WTC11 (cell line): ENCODE measurements at regions not wholly inside any gene's neighbourhood (a gene's known extent, or its start where the extent isn't known, plus 50 kb on each side); places are given as distances from the start of the nearest gene placed in this dataset.

Experiments
- ATAC-seq: fragments of 200-7000 bp; cut with Tn5 transposase; 2 replicates; pipeline ENCODE4 v1.10.0; 2021; ENCODE audit warnings: mild to moderate bottlenecking, moderate library complexity
- CTCF ChIA-PET: fragments of 300-600 bp; sonication (Branson Sonifier 250); formaldehyde crosslinking; loops from one replicate; lab custom pipeline; 2021; ENCODE audit warnings: antibody characterized with exemption; lab: Charles Lee
- POLR2A ChIA-PET: fragments of 350-600 bp; sonication (Branson Sonifier 250); formaldehyde crosslinking; loops from one replicate; lab custom pipeline; 2021; ENCODE audit warnings: antibody characterized with exemption; lab: Charles Lee
- DNase-seq: peaks from one replicate; pipeline ENCODE4 v3.0.0; 2021; ENCODE audit warnings: low spot score
- H3K27ac Mint-ChIP-seq: 2 replicates; pipeline ENCODE4 v1.8.0; 2021; ENCODE audit warnings: mixed read lengths
- H3K27me3 Mint-ChIP-seq: 2 replicates; pipeline ENCODE4 v1.8.0; 2021; ENCODE audit warnings: low read depth, mild to moderate bottlenecking, moderate library complexity, mixed read lengths
- H3K36me3 Mint-ChIP-seq: 2 replicates; pipeline ENCODE4 v1.8.0; 2021; ENCODE audit warnings: mixed read lengths
- H3K4me1 Mint-ChIP-seq: 2 replicates; pipeline ENCODE4 v1.8.0; 2022; ENCODE audit warnings: mixed read lengths
- H3K4me3 Mint-ChIP-seq: 2 replicates; pipeline ENCODE4 v1.8.0; 2021; ENCODE audit warnings: mild to moderate bottlenecking, moderate library complexity, mixed read lengths
- H3K9me3 Mint-ChIP-seq: 2 replicates; pipeline ENCODE4 v1.8.0; 2021; ENCODE audit warnings: mixed read lengths
- GRHL2 ChIP-seq: fragments of 250-450 bp; sonication (Bioruptor Pico); IDR thresholded peaks from 2 replicates; pipeline ENCODE4 v1.8.0; 2022; ENCODE audit warnings: mild to moderate bottlenecking, moderate library complexity; ENCODE audit not compliant: insufficient replicate concordance, severe bottlenecking
- MYBL2 ChIP-seq: sonication (generic); formaldehyde crosslinking; IDR thresholded peaks from 2 replicates; pipeline ENCODE4 v1.8.1; 2023; ENCODE audit warnings: mild to moderate bottlenecking, moderate library complexity, missing genetic modification reagents
- NFYB ChIP-seq: sonication (generic); formaldehyde crosslinking; conservative IDR thresholded peaks from 2 replicates; pipeline ENCODE4 v1.8.0; 2022; ENCODE audit warnings: low read depth, missing genetic modification reagents
- RELA ChIP-seq: sonication (generic); formaldehyde crosslinking; IDR thresholded peaks from 2 replicates; pipeline ENCODE4 v1.8.1; 2022; ENCODE audit warnings: missing genetic modification reagents, mild to moderate bottlenecking, borderline replicate concordance
- ZNF532 ChIP-seq: fragments of 250-450 bp; sonication (Bioruptor Pico); IDR thresholded peaks from 2 replicates; pipeline ENCODE4 v1.9.0; 2021; ENCODE audit warnings: mild to moderate bottlenecking, borderline replicate concordance
- TF ChIP-seq, protein P1 (sequence below): sonication (generic); formaldehyde crosslinking; IDR thresholded peaks from 2 replicates; pipeline ENCODE4 v1.8.0; 2022; ENCODE audit warnings: missing genetic modification reagents
- TF ChIP-seq, protein P2 (sequence below): sonication (generic); formaldehyde crosslinking; IDR thresholded peaks from 2 replicates; pipeline ENCODE4 v1.8.1; 2022; ENCODE audit warnings: missing genetic modification reagents, borderline replicate concordance

DNA sequence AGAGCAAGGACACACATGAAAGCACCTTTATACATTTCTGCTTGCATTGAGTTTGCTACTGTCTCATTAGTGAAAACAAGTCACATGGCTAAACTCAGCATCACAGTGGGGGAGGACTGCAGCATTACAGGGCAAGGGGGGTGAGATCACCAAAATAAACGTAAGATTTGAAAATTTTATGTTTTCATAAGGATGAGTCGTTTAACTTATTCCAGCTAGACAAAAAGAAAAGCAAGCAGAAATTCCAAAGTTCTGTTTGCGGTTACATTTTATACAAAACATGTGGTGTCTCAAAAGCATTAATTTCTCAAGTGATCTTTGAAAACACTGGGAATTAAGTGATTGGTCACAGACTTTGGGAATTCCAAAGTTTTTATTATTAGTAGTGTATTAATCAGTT is 261.4 kb upstream of the RXFP2 start:
- no peak overlapping the region for H3K27ac Mint-ChIP-seq
- H3K4me3 Mint-ChIP-seq: no peak overlapping the region
- peaks cover 7% of the 10 kb centered on the region for H3K9me3 Mint-ChIP-seq
- no peaks in the 10 kb centered on the region for H3K36me3 Mint-ChIP-seq
- TF ChIP-seq NFYB (CRISPR knock-in tag) (no peak), ZNF532 (CRISPR knock-in tag) (no peak), GRHL2 (no peak), MYBL2 (CRISPR knock-in tag) (no peak)
- CTCF ChIA-PET: interaction anchor here (4.8 kb wide), 1 partner anchor 60 kb away, joined by 14 read pairs; no protein-coding TSS in a partner anchor
- ATAC-seq (no peak), DNase-seq (no peak)
- POLR2A ChIA-PET: no interaction called here
- peaks cover 8% of the 10 kb centered on the region for H3K4me1 Mint-ChIP-seq
- H3K27me3 Mint-ChIP-seq: no peaks in the 10 kb centered on the region

DNA sequence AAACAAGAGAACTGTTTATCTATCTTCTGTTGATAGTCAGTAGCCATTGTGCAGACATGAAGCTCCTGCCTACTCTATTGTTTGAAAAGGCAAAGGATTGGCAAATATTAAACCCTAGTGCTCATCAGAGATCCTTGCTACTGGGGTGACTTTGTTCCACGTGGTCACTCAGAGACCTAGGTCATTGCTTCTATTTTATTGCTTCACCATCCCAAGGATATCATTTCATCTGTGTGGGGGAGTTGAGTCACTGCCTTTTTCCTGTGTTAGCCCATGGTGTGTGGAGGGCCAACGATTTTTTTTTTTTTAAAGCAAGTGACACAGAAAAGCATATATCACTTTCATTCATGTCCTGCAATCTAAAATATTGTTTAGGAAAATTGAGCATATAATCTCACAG is 254.1 kb upstream of the RXFP2 start:
- Mint-ChIP-seq H3K27me3 (no peaks in the 10 kb centered on the region), H3K9me3 (0 out of 2 replicates have a peak, but pooled peaks cover 2% of the 10 kb centered on the region), H3K36me3 (no peaks in the 10 kb centered on the region), H3K4me3 (no peak overlapping the region), H3K4me1 (no peaks in the 10 kb centered on the region), H3K27ac (no peak overlapping the region)
- ChIA-PET POLR2A (no interaction called here), CTCF (interaction anchor here (0.7 to 0.9 kb wide), 2 partner anchors 9 to 213 kb away, joined by 3 to 5 read pairs; no protein-coding TSS in a partner anchor)
- DNase-seq (no peak), ATAC-seq (no peak)
- TF ChIP-seq RELA (CRISPR knock-in tag): no peak

- DNase-seq: no peak
- CTCF ChIA-PET: interaction anchor here (0.9 kb wide), 1 partner anchor 9 kb away, joined by 5 read pairs; no protein-coding TSS in a partner anchor
These were observed 253.7 kb upstream of the RXFP2 start for GRCh38 chr13:31485651-31486051.

More at GRCh38 chr13:31485651-31486051, 253.7 kb upstream of the RXFP2 start:
- no peak overlapping the region for H3K27ac Mint-ChIP-seq
- POLR2A ChIA-PET: no interaction called here
- no peaks in the 10 kb centered on the region for H3K4me1 Mint-ChIP-seq
- no peak overlapping the region for H3K4me3 Mint-ChIP-seq
- no peaks in the 10 kb centered on the region for H3K36me3 Mint-ChIP-seq
- no peaks in the 10 kb centered on the region for H3K27me3 Mint-ChIP-seq
- TF ChIP-seq, protein P1, sequence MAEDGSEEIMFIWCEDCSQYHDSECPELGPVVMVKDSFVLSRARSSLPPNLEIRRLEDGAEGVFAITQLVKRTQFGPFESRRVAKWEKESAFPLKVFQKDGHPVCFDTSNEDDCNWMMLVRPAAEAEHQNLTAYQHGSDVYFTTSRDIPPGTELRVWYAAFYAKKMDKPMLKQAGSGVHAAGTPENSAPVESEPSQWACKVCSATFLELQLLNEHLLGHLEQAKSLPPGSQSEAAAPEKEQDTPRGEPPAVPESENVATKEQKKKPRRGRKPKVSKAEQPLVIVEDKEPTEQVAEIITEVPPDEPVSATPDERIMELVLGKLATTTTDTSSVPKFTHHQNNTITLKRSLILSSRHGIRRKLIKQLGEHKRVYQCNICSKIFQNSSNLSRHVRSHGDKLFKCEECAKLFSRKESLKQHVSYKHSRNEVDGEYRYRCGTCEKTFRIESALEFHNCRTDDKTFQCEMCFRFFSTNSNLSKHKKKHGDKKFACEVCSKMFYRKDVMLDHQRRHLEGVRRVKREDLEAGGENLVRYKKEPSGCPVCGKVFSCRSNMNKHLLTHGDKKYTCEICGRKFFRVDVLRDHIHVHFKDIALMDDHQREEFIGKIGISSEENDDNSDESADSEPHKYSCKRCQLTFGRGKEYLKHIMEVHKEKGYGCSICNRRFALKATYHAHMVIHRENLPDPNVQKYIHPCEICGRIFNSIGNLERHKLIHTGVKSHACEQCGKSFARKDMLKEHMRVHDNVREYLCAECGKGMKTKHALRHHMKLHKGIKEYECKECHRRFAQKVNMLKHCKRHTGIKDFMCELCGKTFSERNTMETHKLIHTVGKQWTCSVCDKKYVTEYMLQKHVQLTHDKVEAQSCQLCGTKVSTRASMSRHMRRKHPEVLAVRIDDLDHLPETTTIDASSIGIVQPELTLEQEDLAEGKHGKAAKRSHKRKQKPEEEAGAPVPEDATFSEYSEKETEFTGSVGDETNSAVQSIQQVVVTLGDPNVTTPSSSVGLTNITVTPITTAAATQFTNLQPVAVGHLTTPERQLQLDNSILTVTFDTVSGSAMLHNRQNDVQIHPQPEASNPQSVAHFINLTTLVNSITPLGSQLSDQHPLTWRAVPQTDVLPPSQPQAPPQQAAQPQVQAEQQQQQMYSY: no peak
- TF ChIP-seq, protein P2, sequence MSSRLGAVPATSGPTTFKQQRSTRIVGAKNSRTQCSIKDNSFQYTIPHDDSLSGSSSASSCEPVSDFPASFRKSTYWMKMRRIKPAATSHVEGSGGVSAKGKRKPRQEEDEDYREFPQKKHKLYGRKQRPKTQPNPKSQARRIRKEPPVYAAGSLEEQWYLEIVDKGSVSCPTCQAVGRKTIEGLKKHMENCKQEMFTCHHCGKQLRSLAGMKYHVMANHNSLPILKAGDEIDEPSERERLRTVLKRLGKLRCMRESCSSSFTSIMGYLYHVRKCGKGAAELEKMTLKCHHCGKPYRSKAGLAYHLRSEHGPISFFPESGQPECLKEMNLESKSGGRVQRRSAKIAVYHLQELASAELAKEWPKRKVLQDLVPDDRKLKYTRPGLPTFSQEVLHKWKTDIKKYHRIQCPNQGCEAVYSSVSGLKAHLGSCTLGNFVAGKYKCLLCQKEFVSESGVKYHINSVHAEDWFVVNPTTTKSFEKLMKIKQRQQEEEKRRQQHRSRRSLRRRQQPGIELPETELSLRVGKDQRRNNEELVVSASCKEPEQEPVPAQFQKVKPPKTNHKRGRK (CRISPR knock-in tag): no peak
- H3K9me3 Mint-ChIP-seq: no peaks in the 10 kb centered on the region
- ATAC-seq: no peak
